H9 (cell line): ENCODE measurements at regions not wholly inside any gene's neighbourhood (a gene's known extent, or its start where the extent isn't known, plus 50 kb on each side); places are given as distances from the start of the nearest gene placed in this dataset.

Source experiments
- DNase-seq: peaks from one replicate; pipeline ENCODE4 v3.0.0-alpha.2; 2017
- H2AFZ ChIP-seq: one replicate; pipeline ENCODE4 v1.6.1; 2013; ENCODE audit warnings: mild to moderate bottlenecking, low read length, control low read depth, moderate library complexity
- H2AK5ac ChIP-seq: 2 replicates; pipeline ENCODE4 v1.6.1; 2013; ENCODE audit warnings: low read length, control low read depth, mixed read lengths; ENCODE audit not compliant: insufficient read length
- H2BK120ac ChIP-seq: one replicate; pipeline ENCODE4 v1.6.1; 2013; ENCODE audit warnings: low read depth, mild to moderate bottlenecking, low read length, control low read depth, inconsistent platforms; ENCODE audit not compliant: poor library complexity, severe bottlenecking
- H2BK12ac ChIP-seq: 2 replicates; pipeline ENCODE4 v1.6.1; 2013; ENCODE audit warnings: low read length, control low read depth, mixed read lengths, low read depth; ENCODE audit not compliant: insufficient read length
- H2BK15ac ChIP-seq: 2 replicates; pipeline ENCODE4 v1.6.1; 2013; ENCODE audit warnings: low read depth, low read length, control low read depth
- H2BK20ac ChIP-seq: one replicate; pipeline ENCODE4 v1.6.1; 2013; ENCODE audit warnings: low read depth, mild to moderate bottlenecking, low read length, control low read depth, inconsistent platforms; ENCODE audit not compliant: poor library complexity, severe bottlenecking
- H2BK5ac ChIP-seq: 2 replicates; pipeline ENCODE4 v1.6.1; 2013; ENCODE audit warnings: low read length, control low read depth, mixed read lengths; ENCODE audit not compliant: insufficient read length
- H3K14ac ChIP-seq: 2 replicates; pipeline ENCODE4 v1.6.1; 2013; ENCODE audit warnings: low read length, control low read depth; ENCODE audit not compliant: insufficient read depth
- H3K18ac ChIP-seq: 2 replicates; pipeline ENCODE4 v1.6.1; 2013; ENCODE audit warnings: low read depth, mild to moderate bottlenecking, mixed read lengths, low read length, control low read depth; ENCODE audit not compliant: insufficient read length
- H3K23ac ChIP-seq: 2 replicates; pipeline ENCODE4 v1.6.1; 2013; ENCODE audit warnings: low read length, control low read depth, mixed read lengths, low read depth; ENCODE audit not compliant: insufficient read length
- H3K23me2 ChIP-seq: 2 replicates; pipeline ENCODE4 v1.6.1; 2013; ENCODE audit warnings: low read depth, mild to moderate bottlenecking, mixed read lengths, low read length, control low read depth; ENCODE audit not compliant: insufficient read length, poor library complexity, severe bottlenecking
- H3K27ac ChIP-seq: 2 replicates; pipeline ENCODE4 v1.5.1; 2013; ENCODE audit warnings: low read length, control low read depth, mixed read lengths, low read depth; ENCODE audit not compliant: insufficient read length
- H3K27me3 ChIP-seq: 2 replicates; pipeline ENCODE4 v1.6.1; 2013; ENCODE audit warnings: low read length, control low read depth, inconsistent platforms; ENCODE audit not compliant: insufficient read depth
- H3K4ac ChIP-seq: 2 replicates; pipeline ENCODE4 v1.6.1; 2013; ENCODE audit warnings: low read depth, mild to moderate bottlenecking, control low read depth, inconsistent platforms, low read length, moderate library complexity
- H3K4me1 ChIP-seq: 2 replicates; pipeline ENCODE4 v1.6.1; 2013; ENCODE audit warnings: low read length, control low read depth, inconsistent platforms; ENCODE audit not compliant: insufficient read depth
- H3K4me2 ChIP-seq: 2 replicates; pipeline ENCODE4 v1.6.1; 2013; ENCODE audit warnings: low read length, control low read depth, mixed read lengths; ENCODE audit not compliant: insufficient read length, insufficient read depth
- H3K56ac ChIP-seq: 2 replicates; pipeline ENCODE4 v1.6.1; 2013; ENCODE audit warnings: low read depth, mild to moderate bottlenecking, mixed read lengths, low read length, control low read depth; ENCODE audit not compliant: insufficient read length
- H3K79me1 ChIP-seq: 2 replicates; pipeline ENCODE4 v1.6.1; 2013; ENCODE audit warnings: low read depth, mild to moderate bottlenecking, moderate library complexity, low read length, control low read depth, inconsistent platforms; ENCODE audit not compliant: insufficient read depth, poor library complexity, severe bottlenecking
- H3K79me2 ChIP-seq: 2 replicates; pipeline ENCODE4 v1.6.1; 2013; ENCODE audit warnings: low read length, control low read depth, inconsistent platforms; ENCODE audit not compliant: insufficient read depth
- H3K9ac ChIP-seq: 2 replicates; pipeline ENCODE4 v1.6.1; 2013; ENCODE audit warnings: low read length, control low read depth, mixed read lengths; ENCODE audit not compliant: insufficient read length; ENCODE audit errors: extremely low read depth
- H3K9me3 ChIP-seq: one replicate; pipeline ENCODE4 v1.6.1; 2013; ENCODE audit warnings: low read depth, low read length, inconsistent platforms; ENCODE audit not compliant: control insufficient read depth
- H3T11ph ChIP-seq: one replicate; pipeline ENCODE4 v1.6.1; 2013; ENCODE audit warnings: mild to moderate bottlenecking, low read length, control low read depth, inconsistent platforms
- H4K20me1 ChIP-seq: one replicate; pipeline ENCODE4 v1.6.1; 2013; ENCODE audit not compliant: control insufficient read depth, insufficient read length, insufficient read depth
- H4K5ac ChIP-seq: 2 replicates; pipeline ENCODE4 v1.6.1; 2013; ENCODE audit warnings: low read depth, mild to moderate bottlenecking, mixed read lengths, low read length, control low read depth; ENCODE audit not compliant: insufficient read length
- H4K8ac ChIP-seq: replicated peaks from 2 replicates; pipeline ENCODE4 v1.6.1; 2013; ENCODE audit warnings: low read length, control low read depth, mixed read lengths, low read depth; ENCODE audit not compliant: insufficient read length
- H4K91ac ChIP-seq: 2 replicates; pipeline ENCODE4 v1.6.1; 2013; ENCODE audit warnings: low read depth, mild to moderate bottlenecking, moderate library complexity, mixed read lengths, low read length, control low read depth; ENCODE audit not compliant: insufficient read length
- H3K27ac Mint-ChIP-seq, 3 experiments: 2 replicates in 2 of 3; 3 replicates in 1 of 3; pipeline ENCODE4 v1.8.0; 2020 to 2021; ENCODE audit warnings: mixed read lengths in 3 of 3, mild to moderate bottlenecking in 1 of 3, moderate library complexity in 1 of 3
- H3K27me3 Mint-ChIP-seq: 2 replicates; pipeline ENCODE4 v1.8.0; 2021; ENCODE audit warnings: low read depth, mild to moderate bottlenecking, moderate library complexity, mixed read lengths
- H3K36me3 Mint-ChIP-seq, 3 experiments: 2 replicates in 2 of 3; 3 replicates in 1 of 3; pipeline ENCODE4 v1.8.0; 2020 to 2021; ENCODE audit warnings: low read depth in 3 of 3, mixed read lengths in 3 of 3; ENCODE audit not compliant: insufficient read depth in 1 of 3
- H3K4me1 Mint-ChIP-seq, 2 experiments: 2 replicates each; pipeline ENCODE4 v1.8.0; 2020; ENCODE audit warnings: mixed read lengths in 2 of 2
- H3K4me3 Mint-ChIP-seq, 2 experiments: 2 replicates in 1 of 2; 3 replicates in 1 of 2; pipeline ENCODE4 v1.8.0; 2020 to 2021; ENCODE audit warnings: mild to moderate bottlenecking in 2 of 2, mixed read lengths in 2 of 2, moderate library complexity in 1 of 2
- H3K9me3 Mint-ChIP-seq, 2 experiments: 2 replicates in 1 of 2; 3 replicates in 1 of 2; pipeline ENCODE4 v1.8.0; 2020; ENCODE audit warnings: mild to moderate bottlenecking in 2 of 2, mixed read lengths in 2 of 2, moderate library complexity in 1 of 2
- CTCF ChIP-seq: fragments of 200-600 bp; sonication (generic); conservative IDR thresholded peaks from 3 replicates; pipeline ENCODE4 v1.8.0; 2021; ENCODE audit warnings: antibody characterized with exemption, mild to moderate bottlenecking
- WGBS: extraction: QIAGEN DNeasy Blood & Tissue Kit; methylation state at CpG from one replicate; pipeline ENCODE4 v1.1.7; 2013; ENCODE audit warnings: missing lambda C conversion rate, low lambda C conversion rate, mixed read lengths; ENCODE audit not compliant: insufficient read length; ENCODE audit errors: extremely low coverage; 5-methylcytosine and 5-hydroxymethylcytosine counted together

DNA sequence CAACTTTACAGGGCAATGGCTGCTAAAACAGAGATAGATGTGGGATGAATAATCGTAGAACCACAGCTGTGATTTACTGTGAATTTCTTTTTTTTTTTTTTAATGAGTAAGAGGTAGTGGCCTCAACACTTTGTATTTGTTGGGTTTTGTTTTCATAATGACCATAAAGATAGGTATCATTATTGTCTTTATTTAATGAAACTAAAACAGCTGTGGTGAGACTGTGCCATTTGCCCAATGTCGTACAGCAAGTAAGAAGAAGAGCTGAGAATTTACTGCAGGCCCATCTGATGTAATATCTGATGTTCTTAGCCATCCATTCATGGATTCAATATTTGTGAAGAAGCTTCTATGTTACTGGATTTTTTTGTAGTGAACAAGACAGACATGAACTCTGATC lies 271.2 kb downstream of the IPMK start:
- H3K56ac ChIP-seq, result no peak overlapping the region
- H4K8ac ChIP-seq, result no peak overlapping the region
- H3K27ac ChIP-seq, result no peak overlapping the region
- Mint-ChIP-seq H3K27me3 (no peaks in the 10 kb centered on the region), H3K4me3 (no peak overlapping the region), H3K4me1 (peaks cover 17 to 25% of the 10 kb centered on the region in 2 experiments), H3K27ac (no peak overlapping the region), H3K9me3 (no peaks in the 10 kb centered on the region; a peak in 1 of 5 replicates), H3K36me3 (no peaks in the 10 kb centered on the region)
- no peak overlapping the region for H3K14ac ChIP-seq
- H2BK12ac ChIP-seq, result no peak overlapping the region
- no peak overlapping the region for H3K4me2 ChIP-seq
- no peak overlapping the region for H3K9ac ChIP-seq
- no peak overlapping the region for H3T11ph ChIP-seq
- H4K5ac ChIP-seq, result no peak overlapping the region
- no peak for TF ChIP-seq CTCF
- no peak overlapping the region for H2BK5ac ChIP-seq
- H3K4me1 ChIP-seq, result peaks cover 5% of the 10 kb centered on the region; the same call in 1 of the 2 replicates
- no peaks in the 10 kb centered on the region for H3K27me3 ChIP-seq
- no peak overlapping the region for H2AK5ac ChIP-seq
- WGBS, result no CpG with 5 or more reads among the region's 2 CpGs
- no peak overlapping the region for H3K4ac ChIP-seq
- H2BK120ac ChIP-seq, result no peak overlapping the region
- no peaks in the 10 kb centered on the region for H3K79me1 ChIP-seq
- no peak overlapping the region for H2BK20ac ChIP-seq
- DNase-seq, result no peak
- H3K9me3 ChIP-seq, result no peaks in the 10 kb centered on the region
- no peak overlapping the region for H3K18ac ChIP-seq
- no peaks in the 10 kb centered on the region for H3K23me2 ChIP-seq
- H3K23ac ChIP-seq, result no peak overlapping the region
- no peaks in the 10 kb centered on the region for H4K20me1 ChIP-seq
- no peak overlapping the region for H2AFZ ChIP-seq
- H4K91ac ChIP-seq, result no peak overlapping the region
- H3K79me2 ChIP-seq, result no peaks in the 10 kb centered on the region
- H2BK15ac ChIP-seq, result no peak overlapping the region
